Colonic mucosa (tissue), 4 donors: ENCODE measurements at regions not wholly inside any gene's neighbourhood (a gene's known extent, or its start where the extent isn't known, plus 50 kb on each side); places are given as distances from the start of the nearest gene placed in this dataset.
A peak's percentile ranks its signal among the peaks of the same experiment; 100 is the strongest.

ENCODE experiments used
- DNase-seq: peaks from one replicate; pipeline ENCODE4 v3.0.0-alpha.2; 2020
- H3K27ac ChIP-seq: fragments of 200-600 bp; one replicate; pipeline ENCODE4 v1.8.0; 2021
- H3K27me3 ChIP-seq: fragments of 200-600 bp; one replicate; pipeline ENCODE4 v1.8.0; 2021
- H3K36me3 ChIP-seq: fragments of 200-600 bp; one replicate; pipeline ENCODE4 v1.8.0; 2021
- H3K4me1 ChIP-seq: fragments of 200-600 bp; one replicate; pipeline ENCODE4 v1.8.0; 2021; ENCODE audit warnings: mild to moderate bottlenecking
- H3K4me3 ChIP-seq: fragments of 200-600 bp; one replicate; pipeline ENCODE4 v1.8.0; 2021
- H3K9ac ChIP-seq, 2 donors: one replicate each; pipeline ENCODE4 v1.7.0; 2013; ENCODE audit warnings: control low read depth in 2 of 2, low read depth in 2 of 2, low read length in 2 of 2
- H3K9me3 ChIP-seq: fragments of 200-600 bp; one replicate; pipeline ENCODE4 v1.8.0; 2021
- CTCF ChIP-seq: fragments of 200-600 bp; IDR thresholded peaks from one replicate; pipeline ENCODE4 v1.8.0; 2022; ENCODE audit warnings: antibody characterized with exemption, mild to moderate bottlenecking
- intact Hi-C: fragments of 100-400 bp; cut with DNase I; formaldehyde crosslinking; loops from one replicate; pipeline ENCODE4 v1.14.1; 2022
- donor health status: healthy.
- donor health status: DM: no; HTN: no; CAD: no.
- donor health status: DM: no; HTN: no; CAD: no.

GRCh38 chr10:61000769-61001730, 57.1 kb upstream of the RHOBTB1 start:
- Histone ChIP-seq H3K36me3 (no peaks in the 10 kb centered on the region), H3K9me3 (no peaks in the 10 kb centered on the region), H3K9ac (peak overlapping the region; percentile 35 to 52), H3K4me1 (no peaks in the 10 kb centered on the region), H3K27ac (no peak overlapping the region), H3K27me3 (no peaks in the 10 kb centered on the region), H3K4me3 (peak overlapping the region; percentile 32)
- DNase-seq = peak; percentile 38
- intact Hi-C loops = no loop called here
- no peak for TF ChIP-seq CTCF

DNA sequence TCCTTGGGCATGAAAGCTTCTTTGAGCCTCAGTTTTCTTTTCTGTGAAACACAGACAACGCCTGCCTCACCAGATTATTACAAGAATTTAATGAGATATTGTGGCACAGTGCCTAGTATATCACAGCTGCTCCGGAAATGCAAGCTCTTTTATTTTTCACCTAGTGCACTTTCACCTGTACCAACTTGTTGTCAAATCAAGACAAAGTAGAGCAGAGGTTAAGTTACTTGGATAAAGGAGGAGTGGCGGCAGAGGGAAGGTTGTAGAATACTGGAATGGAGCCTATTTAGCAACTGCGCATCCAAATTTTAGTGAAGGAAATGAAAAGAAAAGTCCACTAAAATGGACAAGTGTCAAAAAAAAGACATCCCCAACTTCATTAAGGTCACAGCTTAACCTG, 54.9 kb upstream of the RHOBTB1 start:
- no peak overlapping the region for H3K27ac ChIP-seq
- no peak for TF ChIP-seq CTCF
- no peaks in the 10 kb centered on the region for H3K36me3 ChIP-seq
- H3K9ac ChIP-seq = no peak overlapping the region
- no peak overlapping the region for H3K4me3 ChIP-seq
- intact Hi-C loops = no loop called here
- H3K9me3 ChIP-seq = no peaks in the 10 kb centered on the region
- no peaks in the 10 kb centered on the region for H3K27me3 ChIP-seq
- no peaks in the 10 kb centered on the region for H3K4me1 ChIP-seq
- no peak for DNase-seq

- no peaks in the 10 kb centered on the region for H3K9me3 ChIP-seq
- no peak for TF ChIP-seq CTCF
- intact Hi-C loops = no loop called here
- no peaks in the 10 kb centered on the region for H3K27me3 ChIP-seq
- H3K9ac ChIP-seq = no peak overlapping the region
- H3K27ac ChIP-seq = no peak overlapping the region
- no peak overlapping the region for H3K4me3 ChIP-seq
- no peaks in the 10 kb centered on the region for H3K36me3 ChIP-seq
- no peaks in the 10 kb centered on the region for H3K4me1 ChIP-seq
- no peak for DNase-seq
These were observed 50.1 kb upstream of the RHOBTB1 start for GRCh38 chr10:60994128-60994527.
